ENCODE measurements at regions not wholly inside any gene's neighbourhood (a gene's known extent, or its start where the extent isn't known, plus 50 kb on each side); places are given as distances from the start of the nearest gene placed in this dataset.

GRCh38 chr20:46837083-46837482 lies 57.6 kb upstream of the EYA2 start (continued):
- no peak for TF ChIP-seq CREB5 (CRISPR knock-in tag; IDR thresholded peaks at IDR 0.05; ENCODE audit: low read depth)

GRCh38 chr20:46838011-46838410 lies 56.6 kb upstream of the EYA2 start:
- TF ChIP-seq PATZ1 (CRISPR knock-in tag; IDR thresholded peaks at IDR 0.05; ENCODE audit: borderline replicate concordance) (no peak), PPARA (CRISPR knock-in tag; IDR thresholded peaks at IDR 0.05; ENCODE audit: borderline replicate concordance) (no peak), POU6F1 (CRISPR knock-in tag; IDR thresholded peaks at IDR 0.05; ENCODE audit: borderline replicate concordance, low read depth) (no peak), ZFP30 (CRISPR knock-in tag; IDR thresholded peaks at IDR 0.05) (no peak), ZNF565 (CRISPR knock-in tag; conservative IDR thresholded peaks at IDR 0.05; ENCODE audit: low read depth) (no peak)
- no peak for ATAC-seq

- TF ChIP-seq ZNF8 (CRISPR knock-in tag; IDR thresholded peaks at IDR 0.05) = no peak
- TF ChIP-seq TCF4 (CRISPR knock-in tag; IDR thresholded peaks at IDR 0.05; ENCODE audit: borderline replicate concordance) = no peak
- no peak for TF ChIP-seq TSHZ2 (CRISPR knock-in tag; IDR thresholded peaks at IDR 0.05)
- no peak for TF ChIP-seq ZFP3 (CRISPR knock-in tag; IDR thresholded peaks at IDR 0.05)
- TF ChIP-seq SNAI2 (CRISPR knock-in tag; IDR thresholded peaks at IDR 0.05) = no peak
- TF ChIP-seq ZFP30 (CRISPR knock-in tag; IDR thresholded peaks at IDR 0.05) = no peak
- TF ChIP-seq RARB (CRISPR knock-in tag; IDR thresholded peaks at IDR 0.05) = no peak
- TF ChIP-seq CREB5 (CRISPR knock-in tag; IDR thresholded peaks at IDR 0.05; ENCODE audit: low read depth) = no peak
- no peak for TF ChIP-seq PPARA (CRISPR knock-in tag; IDR thresholded peaks at IDR 0.05; ENCODE audit: borderline replicate concordance)
- TF ChIP-seq PATZ1 (CRISPR knock-in tag; IDR thresholded peaks at IDR 0.05; ENCODE audit: borderline replicate concordance) = no peak
- no peak for TF ChIP-seq BACH2 (CRISPR knock-in tag; IDR thresholded peaks at IDR 0.05; ENCODE audit: borderline replicate concordance)
- ATAC-seq = no peak
These were observed 54.5 kb upstream of the EYA2 start for GRCh38 chr20:46840054-46840729.
